ENCODE measurements at regions not wholly inside any gene's neighbourhood (a gene's known extent, or its start where the extent isn't known, plus 50 kb on each side); places are given as distances from the start of the nearest gene placed in this dataset.
"Not testable (repeated sequence)": the region's sequence is repeated elsewhere in the genome, so short reads cannot be mapped to it uniquely, and the experiment has no call there.

- peaks cover 17% of the 10 kb centered on the region for H3K4me1 Mint-ChIP-seq (ENCODE audit: low read depth)
- H3K36me3 Mint-ChIP-seq (ENCODE audit: low read depth); H3K9me3 Mint-ChIP-seq; H3K27me3 Mint-ChIP-seq: not testable (repeated sequence)
- H3K27ac Mint-ChIP-seq = peak overlapping the region; percentile 77
- peak overlapping the region; percentile 90 for H3K4me3 Mint-ChIP-seq
These were observed 53.6 kb upstream of the PLGLB1 start for GRCh38 chr2:87075054-87075790.

- not testable (repeated sequence) for H3K27me3 Mint-ChIP-seq; H3K27ac Mint-ChIP-seq; H3K36me3 Mint-ChIP-seq (ENCODE audit: low read depth); H3K9me3 Mint-ChIP-seq
- H3K4me3 Mint-ChIP-seq = peak overlapping the region; percentile 74
- peaks cover 12% of the 10 kb centered on the region for H3K4me1 Mint-ChIP-seq (ENCODE audit: low read depth)
These were observed 54.2 kb upstream of the PLGLB1 start for GRCh38 chr2:87075791-87076252.

DNA sequence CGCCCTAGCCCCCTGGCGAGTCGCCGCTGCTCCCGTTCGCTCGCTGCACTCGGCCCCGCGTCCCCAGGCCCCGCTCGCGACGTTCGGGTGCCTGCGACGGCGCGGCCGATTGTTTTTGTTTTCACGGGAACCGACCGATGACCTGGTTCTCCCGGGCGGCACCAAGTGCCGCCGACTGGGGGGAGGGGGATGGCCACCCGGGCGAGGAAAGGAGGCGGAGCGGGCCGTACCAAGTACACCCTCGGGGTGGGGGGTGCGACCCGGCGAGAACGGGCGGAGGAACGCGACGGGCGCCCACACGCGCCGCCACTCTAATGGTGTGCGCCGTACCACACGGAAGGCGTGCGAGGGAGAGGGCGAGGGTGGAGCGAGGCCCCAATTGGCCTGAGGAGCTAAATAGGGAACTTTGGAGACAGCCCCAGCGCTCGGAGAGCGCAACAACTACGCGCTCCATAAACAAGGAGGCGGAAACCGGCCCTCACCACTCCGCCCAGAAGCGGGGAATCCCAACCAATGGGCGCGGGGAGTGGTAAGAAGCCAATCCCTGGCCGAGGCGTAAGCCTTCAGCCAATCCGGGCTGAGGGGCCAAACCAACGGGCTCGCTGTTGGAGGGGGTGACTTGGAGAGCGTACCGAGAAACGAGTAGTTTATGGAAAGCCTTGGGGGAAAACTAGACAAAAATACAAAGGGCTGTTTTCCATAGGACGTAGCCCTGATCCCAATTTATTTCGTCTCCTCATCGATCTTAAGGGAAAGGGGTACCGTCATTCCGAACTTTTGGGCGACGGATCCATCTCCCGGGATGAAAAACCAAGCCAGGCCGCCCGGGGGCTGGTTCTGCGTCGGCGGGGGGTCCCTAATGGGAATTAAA lies 54.8 kb upstream of the PLGLB1 start:
- H3K36me3 Mint-ChIP-seq (ENCODE audit: low read depth); H3K4me1 Mint-ChIP-seq (ENCODE audit: low read depth); H3K27me3 Mint-ChIP-seq; H3K9me3 Mint-ChIP-seq: not testable (repeated sequence)
- Mint-ChIP-seq H3K27ac (peak overlapping the region; percentile 97), H3K4me3 (peak overlapping the region; percentile 89)

- not testable (repeated sequence) for H3K27me3 Mint-ChIP-seq; H3K4me1 Mint-ChIP-seq (ENCODE audit: low read depth); H3K9me3 Mint-ChIP-seq; H3K36me3 Mint-ChIP-seq (ENCODE audit: low read depth)
- Mint-ChIP-seq H3K4me3 (peak overlapping the region; percentile 89), H3K27ac (peak overlapping the region; percentile 97)
These were observed 55.4 kb upstream of the PLGLB1 start for GRCh38 chr2:87077124-87077446.

- not testable (repeated sequence) for H3K27me3 Mint-ChIP-seq; H3K27ac Mint-ChIP-seq; H3K36me3 Mint-ChIP-seq (ENCODE audit: low read depth); H3K4me1 Mint-ChIP-seq (ENCODE audit: low read depth); H3K9me3 Mint-ChIP-seq; H3K4me3 Mint-ChIP-seq
These were observed 60.1 kb upstream of the PLGLB1 start for GRCh38 chr2:87081727-87082126.

GRCh38 chr2:87088079-87088478 lies 66.4 kb upstream of the PLGLB1 start:
- not testable (repeated sequence) for H3K4me3 Mint-ChIP-seq; H3K27me3 Mint-ChIP-seq; H3K4me1 Mint-ChIP-seq (ENCODE audit: low read depth); H3K9me3 Mint-ChIP-seq; H3K36me3 Mint-ChIP-seq (ENCODE audit: low read depth); H3K27ac Mint-ChIP-seq

DNA sequence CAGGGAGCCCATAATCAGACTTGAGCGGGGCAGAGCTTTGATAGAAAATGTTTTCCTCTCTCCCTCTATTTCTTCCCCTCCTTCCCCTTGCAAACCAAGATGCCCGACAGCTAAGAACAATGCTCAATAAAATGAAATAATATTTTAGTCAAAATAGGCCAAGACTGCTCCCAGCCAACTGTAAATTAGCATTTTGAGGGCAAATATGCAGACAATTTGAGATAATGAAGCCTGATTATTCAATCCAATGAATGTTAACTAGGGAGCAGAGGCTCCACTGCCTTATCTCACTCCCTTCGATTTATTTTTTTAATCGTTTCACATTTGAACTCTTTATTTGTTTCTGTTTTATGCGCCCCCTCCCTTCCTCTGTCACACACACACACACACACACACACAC lies 67.8 kb upstream of the PLGLB1 start:
- not testable (repeated sequence) for H3K9me3 Mint-ChIP-seq; H3K4me3 Mint-ChIP-seq; H3K27me3 Mint-ChIP-seq; H3K27ac Mint-ChIP-seq; H3K36me3 Mint-ChIP-seq (ENCODE audit: low read depth); H3K4me1 Mint-ChIP-seq (ENCODE audit: low read depth)

GRCh38 chr2:87093252-87093651 lies 71.6 kb upstream of the PLGLB1 start:
- not testable (repeated sequence) for H3K27me3 Mint-ChIP-seq; H3K27ac Mint-ChIP-seq; H3K4me1 Mint-ChIP-seq (ENCODE audit: low read depth); H3K4me3 Mint-ChIP-seq; H3K36me3 Mint-ChIP-seq (ENCODE audit: low read depth); H3K9me3 Mint-ChIP-seq

- not testable (repeated sequence) for H3K36me3 Mint-ChIP-seq (ENCODE audit: low read depth); H3K27me3 Mint-ChIP-seq; H3K9me3 Mint-ChIP-seq; H3K4me3 Mint-ChIP-seq; H3K4me1 Mint-ChIP-seq (ENCODE audit: low read depth); H3K27ac Mint-ChIP-seq
These were observed 72.4 kb upstream of the PLGLB1 start for GRCh38 chr2:87093937-87094529.

- not testable (repeated sequence) for H3K4me1 Mint-ChIP-seq (ENCODE audit: low read depth); H3K27ac Mint-ChIP-seq; H3K9me3 Mint-ChIP-seq; H3K27me3 Mint-ChIP-seq; H3K36me3 Mint-ChIP-seq (ENCODE audit: low read depth); H3K4me3 Mint-ChIP-seq
These were observed 74.2 kb upstream of the PLGLB1 start for GRCh38 chr2:87095804-87096203.

DNA sequence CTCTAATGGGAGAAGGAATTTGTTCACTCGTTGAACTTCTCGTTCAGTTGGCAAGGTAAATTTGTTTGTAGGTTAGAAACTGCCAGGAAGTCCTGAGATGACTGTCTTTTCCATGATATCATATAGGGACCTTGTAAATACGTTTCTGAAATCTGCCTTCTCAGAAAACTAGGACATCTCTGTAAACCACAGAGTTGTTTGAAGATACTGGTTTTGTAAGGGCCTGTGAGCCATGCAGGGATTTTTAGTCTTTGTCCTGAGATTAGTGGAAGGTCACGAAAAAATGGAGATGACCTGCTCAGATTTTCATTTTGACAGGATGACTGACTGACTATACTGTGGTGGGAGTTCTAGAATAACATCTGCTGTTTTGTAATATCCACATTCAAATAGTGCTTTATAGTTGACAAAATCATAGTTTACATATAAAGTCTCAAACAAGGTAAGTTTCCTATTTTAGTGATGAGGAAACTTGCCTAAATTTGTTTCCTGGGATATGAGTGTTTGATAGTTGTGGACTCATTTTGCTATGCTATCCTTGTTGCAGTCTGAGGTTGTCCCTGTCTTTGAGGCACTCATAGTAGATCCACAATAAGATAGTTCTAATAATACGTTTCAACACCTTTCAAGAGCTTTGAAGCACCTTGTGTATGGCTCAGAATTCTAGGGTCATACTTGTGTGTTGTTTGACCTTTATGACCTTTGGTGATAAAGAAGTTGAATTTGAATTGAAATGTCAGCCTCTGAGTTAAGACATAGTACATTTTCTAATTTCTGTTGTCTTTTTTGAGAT lies 107.3 kb upstream of the PLGLB1 start:
- not testable (repeated sequence) for H3K36me3 Mint-ChIP-seq (ENCODE audit: low read depth); H3K4me3 Mint-ChIP-seq; H3K27me3 Mint-ChIP-seq; H3K9me3 Mint-ChIP-seq
- Mint-ChIP-seq H3K4me1 (ENCODE audit: low read depth) (peaks cover 11% of the 10 kb centered on the region), H3K27ac (peak overlapping the region; percentile 55)

DNA sequence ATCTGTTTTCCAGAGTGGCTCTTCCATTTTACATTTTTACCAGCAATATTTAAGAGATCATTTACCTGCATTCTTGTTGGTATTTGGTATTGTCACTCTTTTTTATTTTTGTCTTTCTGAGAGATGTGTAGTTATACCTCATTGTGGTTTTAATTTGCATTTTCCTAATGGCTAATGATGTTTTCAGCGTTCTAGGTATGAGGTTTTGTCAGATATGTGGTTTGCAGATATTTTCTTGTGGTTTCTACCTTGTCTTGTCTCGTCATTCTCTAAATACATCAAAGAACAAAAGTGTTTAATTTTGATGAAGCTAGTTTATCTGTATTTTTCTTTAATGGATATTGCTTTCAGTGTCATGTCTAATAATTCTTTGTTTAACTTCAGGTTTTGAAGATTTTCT lies 110.9 kb upstream of the PLGLB1 start:
- H3K4me3 Mint-ChIP-seq; H3K27ac Mint-ChIP-seq; H3K9me3 Mint-ChIP-seq; H3K27me3 Mint-ChIP-seq; H3K36me3 Mint-ChIP-seq (ENCODE audit: low read depth): not testable (repeated sequence)
- H3K4me1 Mint-ChIP-seq (ENCODE audit: low read depth) = peaks cover 11% of the 10 kb centered on the region

DNA sequence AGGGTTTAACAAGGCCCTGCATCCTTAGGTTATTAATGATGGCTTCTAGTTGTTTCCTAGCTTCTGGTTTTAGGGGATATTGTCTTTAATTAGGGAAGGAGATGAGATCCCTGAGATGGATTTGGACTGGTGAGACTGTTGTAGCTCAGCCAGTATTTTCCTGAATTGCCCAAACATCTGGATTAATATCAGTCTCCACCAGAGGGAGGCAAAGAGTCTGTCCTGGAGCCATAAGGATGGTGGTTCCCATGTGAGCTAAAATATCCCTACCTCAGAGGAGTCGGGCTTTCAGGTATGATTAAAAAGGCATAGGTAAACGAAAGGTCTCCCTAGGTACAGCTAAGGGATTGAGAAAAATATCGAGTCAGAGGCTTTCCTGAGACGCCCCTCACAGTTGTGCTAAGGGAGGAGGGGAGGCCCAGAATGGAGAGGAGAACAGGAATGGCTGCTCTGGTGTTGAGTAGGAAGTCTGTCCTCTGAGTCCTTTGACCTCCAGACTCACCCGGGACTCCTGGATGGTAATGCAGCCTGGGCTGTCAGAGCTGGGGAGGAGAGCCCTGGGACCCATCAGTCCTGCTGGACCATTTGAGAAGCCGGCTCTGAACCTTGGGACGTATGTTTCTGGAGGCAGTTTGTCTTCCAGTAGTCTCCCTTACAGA lies 130.3 kb upstream of the PLGLB1 start:
- H3K36me3 Mint-ChIP-seq (ENCODE audit: low read depth); H3K4me3 Mint-ChIP-seq; H3K27me3 Mint-ChIP-seq; H3K27ac Mint-ChIP-seq; H3K4me1 Mint-ChIP-seq (ENCODE audit: low read depth); H3K9me3 Mint-ChIP-seq: not testable (repeated sequence)

GRCh38 chr2:87174454-87174853 lies 152.8 kb upstream of the PLGLB1 start:
- H3K27me3 Mint-ChIP-seq; H3K9me3 Mint-ChIP-seq; H3K4me3 Mint-ChIP-seq; H3K4me1 Mint-ChIP-seq (ENCODE audit: low read depth); H3K36me3 Mint-ChIP-seq (ENCODE audit: low read depth); H3K27ac Mint-ChIP-seq: not testable (repeated sequence)

GRCh38 chr2:87183373-87183772 lies 161.7 kb upstream of the PLGLB1 start:
- not testable (repeated sequence) for H3K36me3 Mint-ChIP-seq (ENCODE audit: low read depth); H3K4me3 Mint-ChIP-seq; H3K9me3 Mint-ChIP-seq; H3K27ac Mint-ChIP-seq; H3K27me3 Mint-ChIP-seq; H3K4me1 Mint-ChIP-seq (ENCODE audit: low read depth)
